Uterus (tissue), 3 donors: ENCODE measurements at regions not wholly inside any gene's neighbourhood (a gene's known extent, or its start where the extent isn't known, plus 50 kb on each side); places are given as distances from the start of the nearest gene placed in this dataset.

ENCODE experiments used
- DNase-seq, 2 donors: peaks; one replicate each; pipeline ENCODE4 v3.0.0-alpha.2; 2019 to 2020
- H3K27ac ChIP-seq, 2 donors: fragments of 200-600 bp; sonication (generic); 1 replicate in 1 of 2; 2 replicates in 1 of 2; pipeline ENCODE4 v1.5.1; 2016 to 2018
- H3K27me3 ChIP-seq, 2 donors: fragments of 200-600 bp; sonication (generic); one replicate each; pipeline ENCODE4 v1.5.1; 2018 to 2019; ENCODE audit warnings: control low read depth in 1 of 2
- H3K36me3 ChIP-seq, 2 donors: fragments of 200-600 bp; sonication (generic); one replicate each; pipeline ENCODE4 v1.5.1; 2019; ENCODE audit warnings: control low read depth in 1 of 2
- H3K4me1 ChIP-seq, 2 donors: fragments of 200-600 bp; sonication (generic); one replicate each; pipeline ENCODE4 v1.5.1; 2018 to 2019; ENCODE audit warnings: control low read depth in 1 of 2
- H3K4me3 ChIP-seq, 2 donors: fragments of 200-600 bp; sonication (generic); 1 replicate in 1 of 2; 2 replicates in 1 of 2; pipeline ENCODE4 v1.5.1; 2018 to 2019; ENCODE audit warnings: mild to moderate bottlenecking in 1 of 2
- H3K9me3 ChIP-seq, 2 donors: fragments of 200-600 bp; sonication (generic); one replicate each; pipeline ENCODE4 v1.5.1; 2019; ENCODE audit warnings: control low read depth in 1 of 2
- CTCF ChIP-seq, 4 experiments: fragments of 200-600 bp in 2 of 4; fragments of 450-650 bp in 2 of 4; sonication (generic) in 2 of 4; IDR thresholded peaks; one replicate each; pipeline ENCODE4 v1.5.1; 2016 to 2019; ENCODE audit warnings: antibody characterized with exemption in 4 of 4, mild to moderate bottlenecking in 2 of 4, moderate library complexity in 1 of 4
- POLR2A ChIP-seq, 2 donors: fragments of 450-650 bp; IDR thresholded peaks; one replicate each; pipeline ENCODE4 v1.6.1; 2016; ENCODE audit warnings: antibody characterized with exemption in 2 of 2, mild to moderate bottlenecking in 1 of 2, moderate library complexity in 1 of 2
- intact Hi-C: fragments of 100-400 bp; cut with DNase I; formaldehyde crosslinking; loops from one replicate; pipeline ENCODE4 v1.15.1; 2023; ENCODE audit warnings: low total_unique reads
- donor health status: DM: yes; HTN: yes; CAD: no.

GRCh38 chr13:99067159-99067985 is 89.5 kb upstream of the DOCK9 start:
- TF ChIP-seq POLR2A (IDR thresholded peaks at IDR 0.05): no peak
- TF ChIP-seq CTCF (IDR thresholded peaks at IDR 0.05): no peak

GRCh38 chr13:99071211-99071610 is 93.3 kb upstream of the DOCK9 start:
- Histone ChIP-seq H3K27ac (no peak overlapping the region), H3K27me3 (no peaks in the 10 kb centered on the region)

More at GRCh38 chr13:99067159-99067985, 89.5 kb upstream of the DOCK9 start:
- Histone ChIP-seq H3K9me3 (no peaks in the 10 kb centered on the region), H3K4me1 (no peaks in the 10 kb centered on the region), H3K36me3 (no peaks in the 10 kb centered on the region), H3K4me3 (no peak overlapping the region), H3K27ac (no peak overlapping the region), H3K27me3 (no peaks in the 10 kb centered on the region)
- intact Hi-C loops: no loop called here
- no peak for DNase-seq

GRCh38 chr13:99071666-99072065 is 93.8 kb upstream of the DOCK9 start:
- Histone ChIP-seq H3K27ac (no peak overlapping the region), H3K9me3 (peaks cover 0 to 5% of the 10 kb centered on the region in 2 donors), H3K36me3 (no peaks in the 10 kb centered on the region), H3K27me3 (no peaks in the 10 kb centered on the region), H3K4me3 (no peak overlapping the region), H3K4me1 (no peaks in the 10 kb centered on the region)
- intact Hi-C loops: no loop called here
- TF ChIP-seq POLR2A (IDR thresholded peaks at IDR 0.05): no peak
- TF ChIP-seq CTCF (IDR thresholded peaks at IDR 0.05): no peak
- DNase-seq: no peak

More at GRCh38 chr13:99071211-99071610, 93.3 kb upstream of the DOCK9 start:
- Histone ChIP-seq H3K4me1 (no peaks in the 10 kb centered on the region), H3K36me3 (no peaks in the 10 kb centered on the region), H3K9me3 (peaks cover 0 to 5% of the 10 kb centered on the region in 2 donors), H3K4me3 (no peak overlapping the region)
- no peak for TF ChIP-seq CTCF (IDR thresholded peaks at IDR 0.05)
- DNase-seq: no peak
- intact Hi-C loops: no loop called here

GRCh38 chr13:99072356-99072755 is 94.5 kb upstream of the DOCK9 start:
- Histone ChIP-seq H3K4me3 (no peak overlapping the region), H3K4me1 (no peaks in the 10 kb centered on the region), H3K36me3 (no peaks in the 10 kb centered on the region), H3K9me3 (peaks cover 0 to 5% of the 10 kb centered on the region in 2 donors), H3K27ac (no peak overlapping the region), H3K27me3 (no peaks in the 10 kb centered on the region)
- intact Hi-C loops: no loop called here
- no peak for DNase-seq
- TF ChIP-seq CTCF (IDR thresholded peaks at IDR 0.05): no peak
- no peak for TF ChIP-seq POLR2A (IDR thresholded peaks at IDR 0.05)

DNA sequence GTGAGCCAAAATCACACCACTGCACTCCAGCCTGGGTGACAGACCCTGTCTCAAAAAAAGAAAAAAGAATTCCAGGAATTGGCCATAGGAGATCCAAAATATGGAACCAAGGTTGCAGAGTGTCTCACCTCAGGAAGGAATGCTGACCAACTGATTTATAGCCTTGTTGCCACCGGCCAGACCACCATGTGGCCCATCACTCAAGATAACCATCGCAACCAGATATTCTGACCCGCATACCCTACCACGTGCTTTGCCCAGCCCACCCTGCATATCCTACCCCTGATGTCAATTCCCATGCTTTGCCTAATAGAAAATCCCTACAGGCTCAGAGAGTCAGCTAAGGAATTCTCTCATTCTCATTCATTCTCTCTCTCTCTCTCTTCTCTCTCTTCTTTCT is 95.1 kb upstream of the DOCK9 start:
- Histone ChIP-seq H3K27me3 (no peaks in the 10 kb centered on the region), H3K27ac (no peak overlapping the region), H3K9me3 (peaks cover 0 to 5% of the 10 kb centered on the region in 2 donors), H3K36me3 (no peaks in the 10 kb centered on the region), H3K4me3 (no peak overlapping the region), H3K4me1 (no peaks in the 10 kb centered on the region)
- intact Hi-C loops: no loop called here
- TF ChIP-seq CTCF (IDR thresholded peaks at IDR 0.05) (no peak), POLR2A (IDR thresholded peaks at IDR 0.05) (no peak)
- no peak for DNase-seq
